ENCODE measurements at regions not wholly inside any gene's neighbourhood (a gene's known extent, or its start where the extent isn't known, plus 50 kb on each side); places are given as distances from the start of the nearest gene placed in this dataset.
"Not testable (repeated sequence)": the region's sequence is repeated elsewhere in the genome, so short reads cannot be mapped to it uniquely, and the experiment has no call there.

DNA sequence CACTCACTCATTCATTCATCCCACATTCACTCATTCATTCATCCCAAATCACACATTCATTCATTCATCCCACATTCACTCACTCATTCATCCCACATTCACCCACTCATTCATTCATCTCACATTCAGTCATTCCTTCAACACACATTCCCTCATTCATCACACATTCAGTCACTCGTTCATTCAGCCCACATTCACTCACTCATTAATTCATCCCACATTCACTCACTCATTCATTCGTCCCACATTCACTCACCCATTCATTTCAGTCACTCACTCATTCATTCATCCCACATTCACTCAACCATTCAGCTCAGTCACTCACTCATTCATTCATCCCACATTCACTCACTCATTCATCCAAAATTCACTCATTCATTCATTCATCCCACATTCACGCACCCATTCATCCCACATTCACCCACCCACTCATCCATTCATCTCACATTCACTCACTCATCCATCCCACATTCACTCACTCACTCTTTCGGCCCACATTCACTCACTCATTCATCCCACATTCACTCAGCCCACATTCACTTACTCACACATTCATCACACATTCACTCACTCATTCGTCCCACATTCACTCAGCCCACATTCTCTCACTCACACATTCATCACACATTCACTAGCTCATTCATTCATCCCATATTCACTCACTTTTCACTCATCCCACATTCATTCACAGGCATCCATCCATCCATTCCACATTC is 5469.9 kb upstream of the TPTE start:
- H3K27me3 Mint-ChIP-seq (ENCODE audit: low read depth); DNase-seq; H3K27ac Mint-ChIP-seq; ATAC-seq; H3K4me3 Mint-ChIP-seq; CTCF ChIA-PET; H3K9me3 Mint-ChIP-seq (ENCODE audit: insufficient read depth); H3K36me3 Mint-ChIP-seq (ENCODE audit: low read depth); H3K4me1 Mint-ChIP-seq (ENCODE audit: low read depth); POLR2A ChIA-PET: not testable (repeated sequence)

DNA sequence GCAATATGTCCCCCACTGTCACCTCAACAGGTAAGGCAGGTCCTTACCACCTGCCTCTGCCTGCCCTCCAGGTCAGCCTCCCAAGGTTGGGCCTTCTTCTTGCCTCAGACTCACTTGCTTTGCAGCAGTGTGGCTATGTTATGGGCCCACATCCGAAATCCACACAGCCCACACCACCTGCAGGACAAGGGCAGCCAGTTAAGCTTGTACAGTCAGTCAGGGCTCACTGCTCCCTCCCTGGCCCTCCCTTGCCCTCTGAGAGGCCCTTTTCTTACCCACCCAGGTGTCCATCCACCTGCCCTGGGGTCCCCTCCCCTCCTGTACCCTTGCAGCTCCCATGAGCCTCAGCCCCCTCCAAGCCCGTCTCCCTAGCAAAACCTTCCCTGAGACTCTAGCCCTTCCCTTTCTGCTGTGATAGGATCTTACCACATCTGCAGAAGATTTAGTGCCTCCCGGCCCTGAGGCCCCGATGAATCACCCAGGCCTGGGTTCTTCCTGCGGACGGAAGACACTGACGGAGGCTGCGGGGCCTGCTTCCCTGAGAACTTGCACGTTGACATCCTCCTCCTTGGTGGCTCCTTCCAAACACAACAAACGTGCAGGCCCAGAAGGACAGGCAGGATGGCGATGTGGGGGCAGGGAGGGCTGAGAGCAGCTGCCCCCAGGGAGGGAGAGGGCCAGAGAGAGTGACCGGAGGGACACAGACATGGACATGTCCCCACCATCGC is 5466.2 kb upstream of the TPTE start:
- H3K27ac Mint-ChIP-seq; H3K4me1 Mint-ChIP-seq (ENCODE audit: low read depth); CTCF ChIA-PET; H3K4me3 Mint-ChIP-seq; POLR2A ChIA-PET; DNase-seq; H3K36me3 Mint-ChIP-seq (ENCODE audit: low read depth); H3K27me3 Mint-ChIP-seq (ENCODE audit: low read depth); H3K9me3 Mint-ChIP-seq (ENCODE audit: insufficient read depth): not testable (repeated sequence)
- ATAC-seq: peak; percentile 34

DNA sequence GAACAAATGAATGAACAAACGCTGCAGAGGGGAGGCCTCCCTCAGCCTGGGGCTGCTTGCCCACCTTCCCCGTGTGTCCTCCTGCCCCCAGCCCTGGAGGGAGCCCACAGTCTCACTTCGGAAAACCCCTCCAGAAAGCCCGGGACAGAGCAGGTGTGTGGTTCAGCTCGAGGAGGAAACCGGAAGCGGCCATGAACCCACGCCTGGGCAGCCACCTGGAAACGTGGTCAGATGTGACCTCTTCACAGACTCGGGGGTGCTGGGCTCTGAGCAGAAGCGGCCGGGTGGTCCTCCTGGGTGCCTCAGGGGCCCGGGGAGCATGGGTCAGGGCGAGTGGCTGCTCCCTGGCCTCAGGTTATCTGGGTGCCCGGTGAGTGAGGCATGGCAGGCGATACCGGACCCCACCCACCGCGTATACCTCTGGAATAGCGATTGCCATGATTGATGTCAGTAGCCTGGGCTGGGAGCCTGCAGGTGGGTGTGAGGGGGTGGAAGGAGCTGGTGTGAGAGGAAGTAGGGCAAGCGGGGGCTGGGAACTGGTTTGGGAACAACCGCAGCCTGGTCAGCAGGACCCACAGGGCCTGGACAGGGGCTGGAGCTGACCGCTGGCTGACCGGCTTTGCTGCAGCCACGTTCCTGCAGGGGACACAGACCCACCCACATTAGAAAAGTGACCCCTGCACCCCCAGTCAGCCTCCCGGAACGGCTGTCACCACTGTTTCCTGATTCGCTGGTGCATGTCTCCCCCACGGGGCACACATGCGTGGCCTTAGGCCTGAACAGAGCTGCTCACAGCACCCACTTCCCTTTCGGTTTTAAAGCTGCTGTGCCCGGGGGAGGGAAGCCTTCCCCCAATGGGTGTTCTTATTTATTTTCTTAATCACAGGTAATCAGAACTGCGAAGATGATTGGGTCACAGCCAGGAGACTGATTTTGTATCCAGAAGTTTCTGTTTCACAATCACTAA is 5465.1 kb upstream of the TPTE start:
- H3K27ac Mint-ChIP-seq; H3K4me3 Mint-ChIP-seq; CTCF ChIA-PET; H3K36me3 Mint-ChIP-seq (ENCODE audit: low read depth); H3K27me3 Mint-ChIP-seq (ENCODE audit: low read depth); POLR2A ChIA-PET; H3K9me3 Mint-ChIP-seq (ENCODE audit: insufficient read depth); H3K4me1 Mint-ChIP-seq (ENCODE audit: low read depth); DNase-seq: not testable (repeated sequence)
- ATAC-seq: peak; percentile 87

DNA sequence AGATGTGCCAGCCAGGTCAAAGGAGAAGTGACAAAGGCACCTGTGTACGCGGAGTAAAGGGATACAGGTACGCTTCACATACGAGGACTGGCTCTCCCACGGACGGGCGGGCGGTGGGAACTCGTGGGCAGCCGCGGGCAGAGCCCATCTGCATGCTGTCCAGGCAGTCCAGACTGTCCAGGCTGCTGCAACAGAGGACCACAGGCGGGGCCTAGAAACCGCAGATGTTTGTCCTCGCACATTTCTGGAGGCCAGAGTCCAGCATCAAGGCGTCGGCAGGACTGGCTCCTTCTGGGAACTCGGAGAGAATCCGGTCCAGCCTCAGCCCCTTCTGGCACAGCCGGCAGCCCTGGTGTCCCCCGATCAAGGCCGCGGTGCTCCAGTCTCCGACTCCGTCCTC is 5464.3 kb upstream of the TPTE start:
- H3K4me1 Mint-ChIP-seq (ENCODE audit: low read depth): not testable (repeated sequence)

DNA sequence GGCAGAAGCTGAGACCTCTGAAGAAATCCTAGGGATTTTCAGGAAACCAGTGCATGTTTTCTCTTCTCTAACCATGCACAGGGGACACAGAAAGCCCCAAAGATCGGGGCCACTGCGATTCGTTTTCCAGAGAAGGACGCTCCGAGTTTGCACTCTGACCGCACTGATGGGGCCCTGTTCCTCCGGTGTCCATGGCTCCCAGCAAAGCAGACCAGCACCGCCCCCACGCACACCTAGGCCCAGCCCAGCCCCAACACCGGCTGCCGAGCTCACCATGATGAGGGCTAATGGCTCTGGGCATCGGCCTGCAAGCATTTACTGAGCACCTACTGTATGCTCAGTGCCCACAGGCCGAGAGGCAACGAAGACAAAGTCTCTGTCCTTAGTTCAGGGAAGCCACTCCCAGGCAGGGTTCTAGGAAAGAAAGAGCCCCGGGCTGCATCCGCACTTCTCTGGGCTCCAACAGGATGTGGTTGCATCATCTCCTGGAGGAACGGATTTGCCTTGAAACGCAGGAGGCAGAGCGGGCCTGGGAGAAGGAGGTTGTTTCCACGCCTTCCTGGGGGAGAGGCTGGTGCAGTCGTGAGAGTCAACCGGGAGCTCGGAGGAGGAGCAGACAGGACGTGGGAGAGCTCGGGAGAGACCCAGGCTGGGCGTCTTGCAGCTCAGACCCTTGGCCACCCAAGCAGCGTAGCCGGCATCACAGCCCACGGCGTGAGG is 5460.9 kb upstream of the TPTE start:
- CTCF ChIA-PET; H3K36me3 Mint-ChIP-seq (ENCODE audit: low read depth); ATAC-seq; H3K9me3 Mint-ChIP-seq (ENCODE audit: insufficient read depth); H3K27me3 Mint-ChIP-seq (ENCODE audit: low read depth); H3K4me3 Mint-ChIP-seq; H3K27ac Mint-ChIP-seq; POLR2A ChIA-PET; DNase-seq; H3K4me1 Mint-ChIP-seq (ENCODE audit: low read depth): not testable (repeated sequence)

More for the DNA sequence above, 5464.3 kb upstream of the TPTE start:
- CTCF ChIA-PET; DNase-seq; H3K4me3 Mint-ChIP-seq; H3K36me3 Mint-ChIP-seq (ENCODE audit: low read depth); ATAC-seq; H3K9me3 Mint-ChIP-seq (ENCODE audit: insufficient read depth); H3K27me3 Mint-ChIP-seq (ENCODE audit: low read depth); POLR2A ChIA-PET; H3K27ac Mint-ChIP-seq: not testable (repeated sequence)

DNA sequence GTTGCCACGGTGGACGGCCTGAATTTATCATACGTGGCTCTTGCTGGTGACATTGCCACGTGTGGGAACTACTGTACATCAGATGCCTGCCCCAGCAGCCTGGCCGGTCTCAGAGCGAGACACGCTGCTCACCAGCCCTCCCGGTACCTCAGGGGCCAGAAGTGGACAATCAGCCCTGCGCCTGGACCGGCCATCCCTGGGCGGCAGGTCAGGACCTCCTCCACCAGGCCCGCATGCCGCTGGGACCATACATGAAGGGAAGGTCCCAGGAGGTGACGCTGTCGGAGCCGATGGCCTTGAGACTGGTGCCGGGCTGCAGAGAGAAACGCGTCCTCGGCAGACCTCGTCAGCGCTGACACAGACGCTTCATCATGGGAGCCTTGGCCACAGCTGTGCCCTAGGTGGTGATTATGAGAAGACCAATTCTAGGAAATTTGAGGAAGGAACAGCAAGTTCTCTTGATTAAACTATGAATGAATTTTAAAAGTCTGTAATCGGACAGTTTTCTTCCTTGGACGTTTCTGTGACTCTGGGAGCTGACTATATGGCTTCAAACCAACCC is 5456.7 kb upstream of the TPTE start:
- ATAC-seq; H3K4me1 Mint-ChIP-seq (ENCODE audit: low read depth); H3K9me3 Mint-ChIP-seq (ENCODE audit: insufficient read depth); H3K27ac Mint-ChIP-seq; CTCF ChIA-PET; DNase-seq; H3K4me3 Mint-ChIP-seq; H3K36me3 Mint-ChIP-seq (ENCODE audit: low read depth); H3K27me3 Mint-ChIP-seq (ENCODE audit: low read depth); POLR2A ChIA-PET: not testable (repeated sequence)

DNA sequence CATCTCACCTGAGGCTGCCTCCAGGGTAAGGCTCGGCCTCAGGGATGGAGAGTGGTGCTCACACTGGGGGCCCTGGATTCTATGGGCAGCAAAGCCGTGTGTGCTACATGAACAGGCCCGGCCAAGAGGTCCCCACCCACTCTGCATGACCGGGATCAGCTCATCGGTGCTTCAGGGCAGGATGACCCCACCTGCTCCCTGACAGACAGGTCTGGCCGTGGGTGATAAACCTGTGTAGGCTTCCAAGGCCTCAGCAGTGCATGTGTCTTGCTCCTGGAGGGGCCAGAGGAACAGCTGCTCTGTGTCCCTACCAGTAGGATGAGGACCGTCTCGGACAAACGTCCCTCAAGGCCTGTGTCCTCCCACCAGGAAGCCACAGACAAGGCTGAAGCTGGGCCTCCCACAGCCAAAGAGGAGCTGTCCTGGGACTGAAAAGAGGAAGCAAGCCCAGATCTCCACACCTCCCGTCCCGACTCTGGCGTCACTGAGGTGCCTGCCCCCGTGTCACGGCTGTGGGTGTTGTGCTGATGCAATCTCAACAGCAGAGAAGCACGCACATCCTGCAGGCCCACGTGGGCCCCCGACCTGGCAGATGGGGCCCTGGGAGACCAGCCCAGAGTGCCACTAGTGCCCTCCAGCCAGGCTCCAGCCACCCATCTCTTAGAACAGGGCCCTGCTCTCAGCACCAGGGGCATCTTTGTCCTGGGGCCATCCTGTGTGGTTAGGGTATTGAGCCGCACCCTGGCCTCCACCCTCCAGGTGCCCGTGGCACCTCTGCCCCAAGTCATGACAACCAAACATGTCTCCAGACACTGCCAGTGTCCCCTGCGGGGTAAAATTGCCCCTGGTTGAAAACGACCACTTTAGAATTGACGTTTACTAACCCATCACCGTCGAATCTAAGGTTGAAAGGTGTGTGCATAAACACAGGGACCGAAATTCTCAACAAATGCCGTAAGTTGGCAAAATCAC is 5455.9 kb upstream of the TPTE start:
- H3K36me3 Mint-ChIP-seq (ENCODE audit: low read depth); POLR2A ChIA-PET; H3K4me3 Mint-ChIP-seq; H3K4me1 Mint-ChIP-seq (ENCODE audit: low read depth); H3K27me3 Mint-ChIP-seq (ENCODE audit: low read depth); H3K9me3 Mint-ChIP-seq (ENCODE audit: insufficient read depth); CTCF ChIA-PET: not testable (repeated sequence)
- ATAC-seq (peak; percentile 94), DNase-seq (peak; percentile 80)
- peak overlapping the region; percentile 61 for H3K27ac Mint-ChIP-seq

DNA sequence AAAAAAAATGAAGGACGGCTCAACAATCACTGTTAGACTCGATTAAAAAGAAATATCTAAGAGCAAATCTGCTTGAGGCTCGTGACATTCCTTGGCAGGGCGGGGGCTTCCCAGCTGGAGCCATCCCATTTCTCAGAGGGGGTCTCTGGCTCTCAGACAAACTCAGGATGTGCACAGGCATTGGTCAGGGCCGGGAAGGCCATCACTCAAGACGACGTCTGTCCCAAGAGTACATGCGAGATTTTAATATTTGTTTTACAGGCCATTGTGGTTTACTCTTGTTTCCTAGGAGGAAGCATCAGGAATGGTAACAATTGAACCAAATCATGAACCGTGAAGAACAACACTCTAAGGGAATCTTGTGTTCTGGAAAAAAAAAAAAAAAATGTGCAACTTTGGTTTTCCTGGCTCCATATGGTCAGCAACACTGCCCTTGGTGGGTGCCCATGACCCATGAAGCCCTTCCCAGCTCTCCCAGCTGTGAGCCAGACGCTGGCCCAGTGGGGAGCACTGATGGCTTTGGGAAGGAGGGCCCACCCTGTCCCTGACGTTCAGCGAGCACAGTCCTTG is 5454.6 kb upstream of the TPTE start:
- H3K9me3 Mint-ChIP-seq (ENCODE audit: insufficient read depth); CTCF ChIA-PET; POLR2A ChIA-PET; H3K4me1 Mint-ChIP-seq (ENCODE audit: low read depth); DNase-seq; H3K27me3 Mint-ChIP-seq (ENCODE audit: low read depth); H3K27ac Mint-ChIP-seq; H3K36me3 Mint-ChIP-seq (ENCODE audit: low read depth); H3K4me3 Mint-ChIP-seq; ATAC-seq: not testable (repeated sequence)

DNA sequence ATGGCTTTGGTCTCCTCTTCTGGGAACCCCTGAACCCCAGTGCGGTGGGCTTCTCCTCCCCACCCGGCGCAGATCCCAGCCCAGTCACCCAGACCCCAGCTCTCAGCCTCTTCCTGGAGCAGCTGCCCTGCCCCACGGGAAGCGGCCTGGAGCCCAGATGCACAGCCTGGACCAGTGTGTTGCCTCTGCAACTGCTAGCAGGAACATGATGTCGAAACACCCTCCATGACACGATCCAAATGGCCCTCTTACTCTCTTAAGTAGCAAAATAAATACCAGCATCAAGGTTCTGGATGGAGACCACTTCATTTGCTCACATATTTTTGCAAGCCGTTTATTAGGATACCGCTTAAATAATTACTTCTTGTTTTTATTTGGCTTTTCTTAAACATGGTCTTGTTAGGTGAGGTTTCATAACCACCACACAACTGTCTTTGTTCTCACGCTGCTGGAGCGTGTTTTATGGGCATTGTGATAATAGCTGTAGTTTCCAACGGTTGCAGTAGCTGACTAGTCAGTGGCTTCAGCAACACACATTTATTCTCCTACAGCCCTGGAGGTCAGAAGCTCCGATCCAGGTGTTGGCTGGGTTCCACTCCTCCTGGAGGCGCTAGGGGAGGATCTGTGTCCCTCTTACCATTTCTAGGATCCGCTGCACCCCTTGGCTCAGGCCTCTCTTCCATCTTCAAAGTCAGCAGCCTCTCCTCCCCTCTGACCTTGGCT is 5453.9 kb upstream of the TPTE start:
- DNase-seq; POLR2A ChIA-PET; H3K36me3 Mint-ChIP-seq (ENCODE audit: low read depth); H3K4me3 Mint-ChIP-seq; H3K27me3 Mint-ChIP-seq (ENCODE audit: low read depth); H3K9me3 Mint-ChIP-seq (ENCODE audit: insufficient read depth); CTCF ChIA-PET; H3K4me1 Mint-ChIP-seq (ENCODE audit: low read depth); H3K27ac Mint-ChIP-seq; ATAC-seq: not testable (repeated sequence)

DNA sequence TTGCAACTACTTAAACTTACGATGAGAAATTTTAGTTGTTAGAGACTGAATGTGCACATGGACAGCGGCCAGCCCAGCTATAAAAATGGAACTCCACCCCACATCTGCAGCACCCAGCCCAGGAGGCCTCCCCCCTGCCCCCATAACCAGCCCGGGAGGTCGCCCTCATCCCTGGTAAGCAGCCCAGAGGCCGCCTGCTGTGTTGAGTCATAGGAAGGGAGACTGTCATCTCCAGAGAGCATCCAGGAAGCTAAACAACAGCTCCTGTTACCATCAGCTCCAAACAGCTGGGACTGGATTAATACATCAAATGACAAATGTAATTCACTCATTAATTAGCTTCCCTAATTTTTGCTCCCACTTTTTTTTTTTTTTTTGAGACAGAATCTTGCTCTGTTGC is 5452.7 kb upstream of the TPTE start:
- H3K4me3 Mint-ChIP-seq; DNase-seq; CTCF ChIA-PET; H3K9me3 Mint-ChIP-seq (ENCODE audit: insufficient read depth); ATAC-seq; H3K27me3 Mint-ChIP-seq (ENCODE audit: low read depth); H3K4me1 Mint-ChIP-seq (ENCODE audit: low read depth); POLR2A ChIA-PET; H3K36me3 Mint-ChIP-seq (ENCODE audit: low read depth); H3K27ac Mint-ChIP-seq: not testable (repeated sequence)
